Activated T-cell treated with anti-CD3 and anti-CD28 coated beads, Interleukin-2, amount 50 U/mL, for 24 hours (primary cell): ENCODE measurements at regions not wholly inside any gene's neighbourhood (a gene's known extent, or its start where the extent isn't known, plus 50 kb on each side); places are given as distances from the start of the nearest gene placed in this dataset.
"Not testable (repeated sequence)": the region's sequence is repeated elsewhere in the genome, so short reads cannot be mapped to it uniquely, and the experiment has no call there.

Source experiments
- DNase-seq: peaks from one replicate; pipeline ENCODE4 v3.0.0-alpha.2; 2020
- H3K27ac Mint-ChIP-seq: 2 replicates; pipeline ENCODE4 v1.8.0; 2020; ENCODE audit warnings: mild to moderate bottlenecking, mixed read lengths
- H3K27me3 Mint-ChIP-seq: 2 replicates; pipeline ENCODE4 v1.8.0; 2020; ENCODE audit warnings: mixed read lengths
- H3K36me3 Mint-ChIP-seq: 2 replicates; pipeline ENCODE4 v1.8.0; 2020; ENCODE audit warnings: low read depth, mixed read lengths
- H3K4me1 Mint-ChIP-seq: 2 replicates; pipeline ENCODE4 v1.8.0; 2020; ENCODE audit warnings: low read depth, mixed read lengths
- H3K4me3 Mint-ChIP-seq: 2 replicates; pipeline ENCODE4 v1.8.0; 2020; ENCODE audit warnings: mild to moderate bottlenecking, moderate library complexity, mixed read lengths
- H3K9me3 Mint-ChIP-seq: 2 replicates; pipeline ENCODE4 v1.8.0; 2020; ENCODE audit warnings: mixed read lengths

- DNase-seq = no peak
- Mint-ChIP-seq H3K27me3 (no peaks in the 10 kb centered on the region), H3K9me3 (peaks cover 20% of the 10 kb centered on the region), H3K4me3 (no peak overlapping the region), H3K36me3 (no peaks in the 10 kb centered on the region), H3K27ac (no peak overlapping the region), H3K4me1 (no peaks in the 10 kb centered on the region)
These were observed 814.7 kb upstream of the ATXN8OS start for GRCh38 chr13:69292789-69293425.

- DNase-seq = no peak
- Mint-ChIP-seq H3K9me3 (peaks cover 27% of the 10 kb centered on the region), H3K36me3 (no peaks in the 10 kb centered on the region), H3K4me3 (no peak overlapping the region), H3K27ac (no peak overlapping the region), H3K27me3 (no peaks in the 10 kb centered on the region), H3K4me1 (no peaks in the 10 kb centered on the region)
These were observed 816.2 kb upstream of the ATXN8OS start for GRCh38 chr13:69291292-69291906.

DNA sequence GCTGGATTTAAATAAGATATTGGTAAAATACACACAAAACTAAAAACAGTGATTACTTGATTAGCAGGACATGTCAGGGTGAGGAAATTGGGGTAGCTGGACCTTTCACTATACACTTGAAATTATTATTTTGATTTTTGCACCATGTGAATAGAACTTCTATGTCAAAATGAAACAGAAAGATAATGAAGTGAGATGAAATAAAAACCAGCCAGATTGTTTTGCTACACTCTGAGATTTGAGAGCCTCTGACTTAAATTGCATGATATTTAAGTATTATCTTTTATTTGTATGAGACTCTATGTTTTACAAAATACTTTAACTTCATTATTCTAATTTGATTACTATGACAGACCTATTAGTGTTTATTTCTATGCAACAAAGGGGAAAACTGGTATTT is 819.6 kb upstream of the ATXN8OS start:
- peaks cover 29% of the 10 kb centered on the region for H3K9me3 Mint-ChIP-seq

GRCh38 chr13:69287050-69287698 is 820.5 kb upstream of the ATXN8OS start:
- no peaks in the 10 kb centered on the region for H3K36me3 Mint-ChIP-seq
- H3K27me3 Mint-ChIP-seq = no peaks in the 10 kb centered on the region
- no peak overlapping the region for H3K4me3 Mint-ChIP-seq

More for the DNA sequence above, 819.6 kb upstream of the ATXN8OS start:
- no peak overlapping the region for H3K4me3 Mint-ChIP-seq
- no peaks in the 10 kb centered on the region for H3K36me3 Mint-ChIP-seq
- DNase-seq = no peak
- H3K27ac Mint-ChIP-seq = no peak overlapping the region
- H3K4me1 Mint-ChIP-seq = no peaks in the 10 kb centered on the region
- H3K27me3 Mint-ChIP-seq = no peaks in the 10 kb centered on the region

GRCh38 chr13:69283837-69284236 is 823.8 kb upstream of the ATXN8OS start:
- Mint-ChIP-seq H3K36me3 (no peaks in the 10 kb centered on the region), H3K27me3 (no peaks in the 10 kb centered on the region), H3K4me1 (no peaks in the 10 kb centered on the region), H3K27ac (no peak overlapping the region), H3K9me3 (peaks cover 28% of the 10 kb centered on the region), H3K4me3 (no peak overlapping the region)
- no peak for DNase-seq

More at GRCh38 chr13:69287050-69287698, 820.5 kb upstream of the ATXN8OS start:
- no peak for DNase-seq
- Mint-ChIP-seq H3K27ac (no peak overlapping the region), H3K9me3 (peaks cover 30% of the 10 kb centered on the region), H3K4me1 (no peaks in the 10 kb centered on the region)

DNA sequence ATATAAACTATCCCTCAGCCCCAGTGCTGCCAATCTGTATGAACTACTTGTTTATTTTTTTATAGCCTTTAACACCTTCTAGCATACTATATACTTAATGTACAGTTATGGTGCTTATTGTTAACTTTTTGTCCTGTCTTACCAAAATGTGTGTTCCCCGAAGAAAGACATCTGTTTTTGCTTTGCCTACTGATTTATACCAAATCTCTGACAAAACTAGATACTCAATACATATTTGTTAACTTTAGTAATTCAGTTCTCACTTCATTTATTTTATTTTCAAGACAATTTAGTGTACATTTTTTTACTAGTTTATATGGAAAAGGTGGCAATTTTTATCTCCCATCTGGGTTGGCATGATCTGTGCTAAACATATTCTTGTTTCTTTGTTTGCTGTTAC is 824.3 kb upstream of the ATXN8OS start:
- no peaks in the 10 kb centered on the region for H3K36me3 Mint-ChIP-seq
- no peaks in the 10 kb centered on the region for H3K4me1 Mint-ChIP-seq
- H3K4me3 Mint-ChIP-seq = no peak overlapping the region
- H3K9me3 Mint-ChIP-seq = peaks cover 31% of the 10 kb centered on the region
- H3K27ac Mint-ChIP-seq = no peak overlapping the region
- H3K27me3 Mint-ChIP-seq = no peaks in the 10 kb centered on the region
- DNase-seq = no peak

GRCh38 chr13:69280399-69280798 is 827.2 kb upstream of the ATXN8OS start:
- Mint-ChIP-seq H3K4me3 (no peak overlapping the region), H3K27ac (no peak overlapping the region), H3K9me3 (peaks cover 28% of the 10 kb centered on the region), H3K4me1 (no peaks in the 10 kb centered on the region), H3K36me3 (no peaks in the 10 kb centered on the region), H3K27me3 (no peaks in the 10 kb centered on the region)
- no peak for DNase-seq

GRCh38 chr13:69279213-69279612 is 828.4 kb upstream of the ATXN8OS start:
- Mint-ChIP-seq H3K36me3 (no peaks in the 10 kb centered on the region), H3K4me1 (no peaks in the 10 kb centered on the region), H3K4me3 (no peak overlapping the region), H3K27ac (no peak overlapping the region), H3K27me3 (no peaks in the 10 kb centered on the region), H3K9me3 (peaks cover 26% of the 10 kb centered on the region)
- no peak for DNase-seq

DNA sequence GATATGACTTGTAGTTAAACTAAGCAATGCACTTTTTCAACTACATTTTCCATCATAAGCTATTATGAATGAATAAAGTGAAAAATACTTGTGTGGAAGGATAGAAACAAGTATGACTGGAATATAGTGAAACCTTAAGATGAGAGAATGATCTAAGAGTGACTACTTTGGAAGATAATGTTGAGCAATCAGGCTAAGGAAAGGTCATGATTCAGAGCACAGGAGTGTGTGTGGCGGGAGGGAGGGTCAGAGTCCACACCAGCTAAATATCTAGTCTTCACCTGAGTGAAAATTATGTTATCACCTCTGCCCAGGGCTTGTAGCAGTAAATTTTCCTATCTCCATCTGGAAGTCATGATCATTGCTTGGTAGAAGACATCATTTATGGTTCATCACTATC is 833.4 kb upstream of the ATXN8OS start:
- Mint-ChIP-seq H3K27me3 (no peaks in the 10 kb centered on the region), H3K4me3 (no peak overlapping the region), H3K36me3 (no peaks in the 10 kb centered on the region), H3K4me1 (no peaks in the 10 kb centered on the region), H3K27ac (no peak overlapping the region), H3K9me3 (peaks cover 19% of the 10 kb centered on the region)
- no peak for DNase-seq

DNA sequence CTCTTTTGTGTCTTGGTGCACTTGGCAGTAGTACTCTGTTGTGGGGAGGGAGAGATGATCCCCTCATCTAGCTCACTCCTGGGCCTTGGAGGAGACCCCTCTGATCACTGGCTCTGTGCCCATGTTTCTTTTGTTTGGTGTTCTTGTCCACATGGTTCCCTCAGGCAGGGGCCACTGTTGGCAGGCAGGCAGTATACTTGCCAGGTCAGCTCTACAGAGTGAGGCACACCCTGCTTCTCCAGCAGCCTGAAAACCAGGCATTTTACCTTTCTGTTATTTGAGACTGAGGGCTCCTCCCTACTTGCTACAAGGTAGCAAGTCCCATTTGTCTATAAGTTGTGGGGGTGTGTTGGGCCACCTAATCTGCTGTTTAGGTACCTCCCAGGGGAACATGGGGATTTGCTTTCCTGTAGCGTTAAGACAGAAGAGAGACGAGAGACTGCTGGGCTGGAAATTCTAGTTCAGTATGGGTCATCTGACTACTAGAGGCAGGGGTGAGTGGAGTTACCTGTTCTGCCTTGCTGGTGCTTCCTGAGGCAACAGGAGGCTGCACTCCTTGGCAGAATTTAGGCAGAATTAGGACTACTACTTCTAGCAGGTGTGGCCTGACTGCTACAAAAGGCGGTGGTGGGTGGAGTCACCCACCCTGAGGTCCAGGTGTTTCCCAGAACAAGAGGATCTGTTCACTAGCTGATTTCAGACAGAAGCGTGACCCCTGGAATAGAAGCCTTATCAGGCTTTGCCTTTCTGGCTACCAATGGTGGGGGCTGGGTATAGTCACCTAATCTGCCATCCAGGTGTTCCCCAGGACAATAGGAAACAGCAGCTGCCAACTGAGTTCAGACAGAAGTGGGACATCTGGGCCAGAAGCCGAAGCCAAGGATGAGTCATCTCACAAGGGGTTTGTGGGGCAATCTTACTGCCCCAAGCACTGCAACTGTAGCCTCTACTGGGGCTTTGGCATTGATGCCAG is 843.0 kb upstream of the ATXN8OS start:
- no peaks in the 10 kb centered on the region for H3K27me3 Mint-ChIP-seq
- no peaks in the 10 kb centered on the region for H3K4me1 Mint-ChIP-seq
- DNase-seq = no peak

DNA sequence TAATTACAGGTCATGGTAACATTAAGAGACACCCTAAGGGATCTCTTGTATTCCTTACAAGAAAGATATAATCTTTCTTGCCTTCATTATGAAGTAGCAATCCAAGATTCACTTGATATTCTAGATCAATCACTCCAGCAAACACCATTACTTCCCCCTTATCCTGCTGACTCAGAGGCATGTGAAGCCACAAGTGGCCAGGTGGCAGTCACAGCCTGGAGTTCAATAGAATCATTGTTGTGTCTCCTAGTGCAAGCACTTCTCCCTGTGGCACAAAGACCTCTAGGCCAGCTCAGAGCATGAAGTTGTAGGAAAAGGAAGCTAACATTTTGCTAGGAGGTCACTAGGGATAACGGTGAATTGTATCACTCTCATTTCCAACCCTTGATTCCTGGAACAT is 864.3 kb upstream of the ATXN8OS start:
- Mint-ChIP-seq H3K9me3 (peaks cover 21% of the 10 kb centered on the region), H3K36me3 (no peaks in the 10 kb centered on the region), H3K4me1 (no peaks in the 10 kb centered on the region), H3K27me3 (no peaks in the 10 kb centered on the region), H3K27ac (no peak overlapping the region), H3K4me3 (no peak overlapping the region)
- DNase-seq = no peak

More for the DNA sequence above, 843.0 kb upstream of the ATXN8OS start:
- Mint-ChIP-seq H3K9me3 (peaks cover 25% of the 10 kb centered on the region), H3K36me3 (no peaks in the 10 kb centered on the region), H3K27ac (no peak overlapping the region), H3K4me3 (no peak overlapping the region)

GRCh38 chr13:69234171-69234570 is 873.5 kb upstream of the ATXN8OS start:
- no peaks in the 10 kb centered on the region for H3K4me1 Mint-ChIP-seq
- H3K36me3 Mint-ChIP-seq = no peaks in the 10 kb centered on the region
- no peak overlapping the region for H3K4me3 Mint-ChIP-seq
- no peak for DNase-seq
- no peak overlapping the region for H3K27ac Mint-ChIP-seq
- H3K27me3 Mint-ChIP-seq = no peaks in the 10 kb centered on the region
- peaks cover 24% of the 10 kb centered on the region for H3K9me3 Mint-ChIP-seq

GRCh38 chr13:69226427-69226826 is 881.2 kb upstream of the ATXN8OS start:
- Mint-ChIP-seq H3K4me3 (no peak overlapping the region), H3K27me3 (no peaks in the 10 kb centered on the region), H3K9me3 (peaks cover 35% of the 10 kb centered on the region), H3K36me3 (no peaks in the 10 kb centered on the region), H3K4me1 (no peaks in the 10 kb centered on the region), H3K27ac (no peak overlapping the region)
- DNase-seq = no peak

- H3K4me3 Mint-ChIP-seq, H3K4me1 Mint-ChIP-seq, H3K36me3 Mint-ChIP-seq, DNase-seq, H3K27me3 Mint-ChIP-seq, H3K27ac Mint-ChIP-seq: not testable (repeated sequence)
- peaks cover 22% of the 10 kb centered on the region for H3K9me3 Mint-ChIP-seq
These were observed 885.8 kb upstream of the ATXN8OS start for GRCh38 chr13:69221633-69222498.
